ENCODE measurements at regions not wholly inside any gene's neighbourhood (a gene's known extent, or its start where the extent isn't known, plus 50 kb on each side); places are given as distances from the start of the nearest gene placed in this dataset.

- no peak for TF ChIP-seq CTCF (IDR thresholded peaks at IDR 0.05; ENCODE audit: low read depth, low read length)
- no peaks in the 10 kb centered on the region for H3K27me3 ChIP-seq
- no peaks in the 10 kb centered on the region for H3K36me3 ChIP-seq
- no peak overlapping the region for H3K4me3 ChIP-seq (ENCODE audit: low read depth, low read length)
- no peak for DNase-seq
- H3K9me3 ChIP-seq: no peaks in the 10 kb centered on the region
- H3K4me1 ChIP-seq: no peaks in the 10 kb centered on the region
Observed at GRCh38 chr10:62728479-62728878, 76.0 kb upstream of the ADO start.

DNA sequence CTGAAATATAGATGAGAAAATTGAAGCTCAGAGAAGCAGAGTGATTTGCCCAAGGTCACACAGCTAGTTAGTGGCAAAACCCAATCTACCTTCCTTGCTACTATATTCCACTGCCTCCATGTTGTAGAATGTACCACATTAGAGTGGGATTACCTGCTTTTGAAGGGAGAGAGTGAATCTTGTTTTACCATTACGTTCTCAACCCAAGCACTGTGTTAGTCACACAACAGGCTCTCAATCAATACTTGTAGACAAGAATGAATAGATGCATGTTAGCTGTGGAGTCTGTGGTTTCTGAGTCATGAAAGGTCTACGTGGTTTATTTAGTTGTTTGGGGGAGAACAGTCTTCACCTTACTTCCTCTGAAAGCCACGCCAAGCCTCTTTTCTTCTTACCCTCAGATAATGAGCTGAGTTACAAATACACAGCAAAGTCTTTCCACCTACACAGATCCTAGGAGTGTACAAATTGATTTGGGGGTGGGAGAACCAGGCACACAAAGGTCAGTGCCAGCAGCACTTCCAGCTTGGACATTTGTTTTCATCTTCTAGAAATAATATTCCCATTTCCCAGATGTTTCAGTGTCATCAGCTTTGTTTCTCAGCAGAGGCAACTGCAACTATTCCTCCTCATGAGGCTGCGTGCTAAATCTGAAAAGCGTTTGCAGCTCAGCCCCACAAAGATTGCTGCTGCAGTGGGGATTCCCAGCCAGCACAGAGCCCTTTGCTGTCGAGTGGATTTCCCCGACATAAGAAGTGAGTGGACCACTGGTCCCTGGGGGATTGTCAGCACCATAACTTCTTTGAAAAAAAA, 71.5 kb upstream of the ADO start:
- no peak for DNase-seq
- Histone ChIP-seq H3K4me1 (no peaks in the 10 kb centered on the region), H3K4me3 (ENCODE audit: low read depth, low read length) (no peak overlapping the region)

DNA sequence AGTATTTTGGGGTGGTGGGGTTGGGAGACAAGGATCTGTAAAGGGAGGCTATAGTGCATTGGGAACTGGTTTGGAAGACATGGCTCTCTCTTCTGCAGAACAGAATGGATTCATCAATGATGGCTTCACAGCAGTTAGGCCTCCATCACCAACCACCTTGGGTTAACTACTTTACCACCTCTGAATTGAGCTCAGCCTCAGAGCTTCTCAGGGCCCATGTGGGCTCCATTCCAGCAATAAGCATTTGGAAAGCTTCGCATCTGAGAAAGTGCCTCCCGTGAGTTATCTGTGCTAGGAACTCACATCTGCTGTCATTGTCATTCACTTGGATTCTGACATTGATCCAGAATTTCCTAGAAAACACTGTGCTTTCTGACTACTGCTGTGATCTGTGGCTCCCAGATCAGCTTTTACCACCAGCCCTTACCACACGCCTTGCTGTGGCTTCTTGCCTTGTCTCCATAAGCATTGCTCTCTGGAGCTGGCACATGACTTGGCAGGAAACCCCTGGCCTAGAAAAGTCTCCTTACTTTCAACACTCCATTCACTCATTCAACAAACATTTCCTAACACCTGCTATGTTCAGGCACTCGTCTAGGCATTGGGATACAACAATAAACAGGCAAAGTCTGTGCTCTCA, 70.7 kb upstream of the ADO start:
- H3K36me3 ChIP-seq: no peaks in the 10 kb centered on the region
- no peaks in the 10 kb centered on the region for H3K4me1 ChIP-seq
- H3K4me3 ChIP-seq (ENCODE audit: low read depth, low read length): no peak overlapping the region
- TF ChIP-seq CTCF (IDR thresholded peaks at IDR 0.05; ENCODE audit: low read depth, low read length): no peak
- no peak for DNase-seq
- no peaks in the 10 kb centered on the region for H3K27me3 ChIP-seq
- no peaks in the 10 kb centered on the region for H3K9me3 ChIP-seq

More for the DNA sequence above, 71.5 kb upstream of the ADO start:
- no peak for TF ChIP-seq CTCF (IDR thresholded peaks at IDR 0.05; ENCODE audit: low read depth, low read length)
- no peaks in the 10 kb centered on the region for H3K27me3 ChIP-seq
- H3K36me3 ChIP-seq: no peaks in the 10 kb centered on the region
- no peaks in the 10 kb centered on the region for H3K9me3 ChIP-seq

DNA sequence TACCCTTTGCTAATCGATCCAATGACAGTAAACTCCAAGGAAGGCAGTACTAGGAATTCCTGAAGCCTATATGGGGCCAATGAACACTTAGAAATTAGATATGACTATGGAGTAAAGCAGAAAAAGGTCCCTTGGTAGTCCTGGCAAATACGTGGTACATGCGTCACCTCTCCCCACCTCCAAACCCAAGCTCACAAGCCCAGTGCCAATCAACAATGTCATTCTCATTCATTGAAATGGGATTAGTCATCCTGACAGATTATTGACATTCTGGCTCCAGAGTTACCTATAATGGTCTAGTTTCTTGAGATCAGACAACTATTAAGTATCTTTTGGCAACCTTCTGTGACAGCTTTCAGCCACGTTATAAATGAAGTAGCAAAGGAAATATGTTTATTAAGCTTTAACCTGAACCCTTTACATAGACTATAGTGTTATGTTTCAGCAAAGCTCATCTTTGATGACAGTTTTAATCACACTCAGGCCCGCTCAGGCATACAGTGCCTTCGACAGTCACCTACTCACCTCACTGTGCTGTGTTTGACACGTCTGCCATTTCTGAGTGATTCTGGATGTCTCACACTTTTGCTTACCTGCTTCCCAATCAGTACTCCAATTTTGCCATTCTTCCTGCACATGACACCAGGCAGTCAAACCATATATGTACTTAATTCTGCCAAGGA, 69.6 kb upstream of the ADO start:
- no peaks in the 10 kb centered on the region for H3K36me3 ChIP-seq
- no peak overlapping the region for H3K4me3 ChIP-seq (ENCODE audit: low read depth, low read length)
- no peak for TF ChIP-seq CTCF (IDR thresholded peaks at IDR 0.05; ENCODE audit: low read depth, low read length)
- no peaks in the 10 kb centered on the region for H3K27me3 ChIP-seq
- DNase-seq: no peak
- no peaks in the 10 kb centered on the region for H3K9me3 ChIP-seq
- no peaks in the 10 kb centered on the region for H3K4me1 ChIP-seq

- H3K4me3 ChIP-seq (ENCODE audit: low read depth, low read length): no peak overlapping the region
- DNase-seq: no peak
- H3K9me3 ChIP-seq: no peaks in the 10 kb centered on the region
- no peaks in the 10 kb centered on the region for H3K36me3 ChIP-seq
- H3K4me1 ChIP-seq: no peaks in the 10 kb centered on the region
- H3K27me3 ChIP-seq: no peaks in the 10 kb centered on the region
- TF ChIP-seq CTCF (IDR thresholded peaks at IDR 0.05; ENCODE audit: low read depth, low read length): no peak
Observed at GRCh38 chr10:62735464-62736167, 68.9 kb upstream of the ADO start.

Measured in BE2C (cell line).